ENCODE measurements at regions not wholly inside any gene's neighbourhood (a gene's known extent, or its start where the extent isn't known, plus 50 kb on each side); places are given as distances from the start of the nearest gene placed in this dataset.

DNA sequence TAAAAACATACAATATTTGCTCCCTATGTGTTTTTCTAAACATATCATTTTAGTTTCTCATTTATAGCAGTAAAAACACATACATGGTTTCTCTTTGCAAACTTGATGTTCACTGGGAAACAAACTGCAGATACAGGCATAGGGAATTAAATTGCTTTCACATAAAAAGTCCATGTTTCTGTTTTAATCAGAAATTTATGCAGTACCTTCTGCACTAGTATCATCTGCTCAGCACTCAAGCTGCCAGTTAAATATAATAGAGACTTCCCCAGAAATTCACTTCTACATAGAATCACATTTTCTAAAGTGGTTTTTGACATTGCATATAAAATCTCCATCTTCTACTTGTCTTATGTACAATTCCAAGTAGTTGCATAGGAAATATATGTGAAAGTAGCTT is 1107.3 kb upstream of the NRXN1 start:
- in situ Hi-C loops (cut with MboI), result no loop called here
- DNase-seq (ENCODE audit: low read depth, low spot score) (no peak), FAIRE-seq (no peak), ATAC-seq (no peak)
- RAD21 ChIA-PET (ENCODE audit: unreplicated experiment), result no interaction called here
- CTCF ChIA-PET, result no interaction called here
- no peak overlapping the region for H3K4me3 ChIP-seq
- no peak overlapping the region for H3K27ac ChIP-seq (ENCODE audit: control insufficient read depth, insufficient read depth)
- no peaks in the 10 kb centered on the region for H3K36me3 ChIP-seq (ENCODE audit: control insufficient read depth in 2 of 2, insufficient read depth in 2 of 2, low read length in 1 of 2)
- no peaks in the 10 kb centered on the region for H3K79me2 ChIP-seq (ENCODE audit: control insufficient read depth, insufficient read depth, low read length)
- BruUV-seq (replicated peaks), result no TSS peak
- H3K9ac ChIP-seq (ENCODE audit: control insufficient read depth, insufficient read depth, low read length), result no peak overlapping the region
- no peak overlapping the region for H2AFZ ChIP-seq (ENCODE audit: control insufficient read depth, low read depth, low read length)
- intact Hi-C loops (cut with micrococcal nuclease; ENCODE audit: unreplicated experiment), result no loop called here
- SMC1A ChIA-PET (ENCODE audit: uncharacterized antibody, unreplicated experiment), result no interaction called here
- no peaks in the 10 kb centered on the region for H3K4me1 ChIP-seq (ENCODE audit: control insufficient read depth, insufficient read depth, low read length)
- H3K9me3 ChIP-seq (replicated peaks; ENCODE audit: control insufficient read depth, insufficient read depth, low read length), result no peaks in the 10 kb centered on the region
- H3K27me3 ChIP-seq (replicated peaks in 1 of 2; ENCODE audit: control insufficient read depth in 2 of 2, insufficient read depth in 2 of 2, low read length in 1 of 2), result no peaks in the 10 kb centered on the region
- H3K4me2 ChIP-seq (ENCODE audit: control insufficient read depth, insufficient read depth), result no peak overlapping the region
- POLR2A ChIA-PET, result no interaction called here
- no peaks in the 10 kb centered on the region for H4K20me1 ChIP-seq (ENCODE audit: control insufficient read depth, insufficient read depth)
- TF ChIP-seq NFYB (IDR thresholded peaks at IDR 0.05; ENCODE audit: insufficient read depth, low read depth, low read length), result no peak
- no peak for TF ChIP-seq REST (IDR thresholded peaks at IDR 0.05; ENCODE audit: low read depth, low read length)
- TF ChIP-seq PAX8 (IDR thresholded peaks at IDR 0.05), result no peak
- TF ChIP-seq, protein P1, sequence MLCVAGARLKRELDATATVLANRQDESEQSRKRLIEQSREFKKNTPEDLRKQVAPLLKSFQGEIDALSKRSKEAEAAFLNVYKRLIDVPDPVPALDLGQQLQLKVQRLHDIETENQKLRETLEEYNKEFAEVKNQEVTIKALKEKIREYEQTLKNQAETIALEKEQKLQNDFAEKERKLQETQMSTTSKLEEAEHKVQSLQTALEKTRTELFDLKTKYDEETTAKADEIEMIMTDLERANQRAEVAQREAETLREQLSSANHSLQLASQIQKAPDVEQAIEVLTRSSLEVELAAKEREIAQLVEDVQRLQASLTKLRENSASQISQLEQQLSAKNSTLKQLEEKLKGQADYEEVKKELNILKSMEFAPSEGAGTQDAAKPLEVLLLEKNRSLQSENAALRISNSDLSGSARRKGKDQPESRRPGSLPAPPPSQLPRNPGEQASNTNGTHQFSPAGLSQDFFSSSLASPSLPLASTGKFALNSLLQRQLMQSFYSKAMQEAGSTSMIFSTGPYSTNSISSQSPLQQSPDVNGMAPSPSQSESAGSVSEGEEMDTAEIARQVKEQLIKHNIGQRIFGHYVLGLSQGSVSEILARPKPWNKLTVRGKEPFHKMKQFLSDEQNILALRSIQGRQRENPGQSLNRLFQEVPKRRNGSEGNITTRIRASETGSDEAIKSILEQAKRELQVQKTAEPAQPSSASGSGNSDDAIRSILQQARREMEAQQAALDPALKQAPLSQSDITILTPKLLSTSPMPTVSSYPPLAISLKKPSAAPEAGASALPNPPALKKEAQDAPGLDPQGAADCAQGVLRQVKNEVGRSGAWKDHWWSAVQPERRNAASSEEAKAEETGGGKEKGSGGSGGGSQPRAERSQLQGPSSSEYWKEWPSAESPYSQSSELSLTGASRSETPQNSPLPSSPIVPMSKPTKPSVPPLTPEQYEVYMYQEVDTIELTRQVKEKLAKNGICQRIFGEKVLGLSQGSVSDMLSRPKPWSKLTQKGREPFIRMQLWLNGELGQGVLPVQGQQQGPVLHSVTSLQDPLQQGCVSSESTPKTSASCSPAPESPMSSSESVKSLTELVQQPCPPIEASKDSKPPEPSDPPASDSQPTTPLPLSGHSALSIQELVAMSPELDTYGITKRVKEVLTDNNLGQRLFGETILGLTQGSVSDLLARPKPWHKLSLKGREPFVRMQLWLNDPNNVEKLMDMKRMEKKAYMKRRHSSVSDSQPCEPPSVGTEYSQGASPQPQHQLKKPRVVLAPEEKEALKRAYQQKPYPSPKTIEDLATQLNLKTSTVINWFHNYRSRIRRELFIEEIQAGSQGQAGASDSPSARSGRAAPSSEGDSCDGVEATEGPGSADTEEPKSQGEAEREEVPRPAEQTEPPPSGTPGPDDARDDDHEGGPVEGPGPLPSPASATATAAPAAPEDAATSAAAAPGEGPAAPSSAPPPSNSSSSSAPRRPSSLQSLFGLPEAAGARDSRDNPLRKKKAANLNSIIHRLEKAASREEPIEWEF (IDR thresholded peaks at IDR 0.05; ENCODE audit: insufficient replicate concordance, low read depth, low read length), result no peak
- TF ChIP-seq GABPA (IDR thresholded peaks at IDR 0.05; ENCODE audit: low read depth), result no peak
- TF ChIP-seq, protein P2, sequence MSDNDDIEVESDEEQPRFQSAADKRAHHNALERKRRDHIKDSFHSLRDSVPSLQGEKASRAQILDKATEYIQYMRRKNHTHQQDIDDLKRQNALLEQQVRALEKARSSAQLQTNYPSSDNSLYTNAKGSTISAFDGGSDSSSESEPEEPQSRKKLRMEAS (IDR thresholded peaks at IDR 0.05; ENCODE audit: low read depth, low read length), result no peak
- TF ChIP-seq MTA2 (IDR thresholded peaks at IDR 0.05; ENCODE audit: low read depth), result no peak
- no peak for TF ChIP-seq NBN (IDR thresholded peaks at IDR 0.05)
- no peak for TF ChIP-seq NR2C1 (IDR thresholded peaks at IDR 0.05)
- TF ChIP-seq CTCF (IDR thresholded peaks at IDR 0.05 in 2 of 3, conservative IDR thresholded peaks at IDR 0.05 in 1 of 3; ENCODE audit: control insufficient read depth in 2 of 3, extremely low read depth in 1 of 3, insufficient read depth in 1 of 3, low read depth in 3 of 3, low read length in 3 of 3), result no peak
- TF ChIP-seq CBX5 (IDR thresholded peaks at IDR 0.05; ENCODE audit: low read depth), result no peak
- no peak for TF ChIP-seq TAF1 (IDR thresholded peaks at IDR 0.05; ENCODE audit: borderline replicate concordance, low read depth, low read length)
